HG03575 (cell line): ENCODE measurements at regions not wholly inside any gene's neighbourhood (a gene's known extent, or its start where the extent isn't known, plus 50 kb on each side); places are given as distances from the start of the nearest gene placed in this dataset.

ENCODE experiments used
- ATAC-seq: cut with Tn5 transposase; IDR thresholded peaks from one replicate; pipeline ENCODE4 v1.9.1; 2021; ENCODE audit not compliant: unreplicated experiment, insufficient number of reproducible peaks, low FRiP score; ENCODE audit errors: extremely low read depth

- no peak for ATAC-seq
Measured at GRCh38 chr5:112642885-112643284, 94.8 kb upstream of the APC start.

- ATAC-seq, result no peak
Measured at GRCh38 chr5:112643339-112643971, 94.2 kb upstream of the APC start.

GRCh38 chr5:112646139-112646936 is 91.3 kb upstream of the APC start:
- no peak for ATAC-seq

GRCh38 chr5:112647428-112647827 is 90.3 kb upstream of the APC start:
- ATAC-seq, result no peak

GRCh38 chr5:112648264-112648663 is 89.4 kb upstream of the APC start:
- ATAC-seq, result no peak

- ATAC-seq, result no peak
Measured at GRCh38 chr5:112649882-112650281, 87.8 kb upstream of the APC start.

GRCh38 chr5:112653638-112654205 is 84.0 kb upstream of the APC start:
- no peak for ATAC-seq

- no peak for ATAC-seq
Measured at GRCh38 chr5:112655513-112655912, 82.2 kb upstream of the APC start.

GRCh38 chr5:112656451-112656850 is 81.2 kb upstream of the APC start:
- ATAC-seq, result no peak

GRCh38 chr5:112657804-112658203 is 79.9 kb upstream of the APC start:
- ATAC-seq, result no peak

- ATAC-seq, result no peak
Measured at GRCh38 chr5:112660359-112660758, 77.3 kb upstream of the APC start.

GRCh38 chr5:112663146-112663545 is 74.5 kb upstream of the APC start:
- no peak for ATAC-seq

GRCh38 chr5:112668016-112668415 is 69.7 kb upstream of the APC start:
- ATAC-seq, result no peak

- no peak for ATAC-seq
Measured at GRCh38 chr5:112668911-112669310, 68.8 kb upstream of the APC start.

GRCh38 chr5:112669328-112669963 is 68.2 kb upstream of the APC start:
- no peak for ATAC-seq

- no peak for ATAC-seq
Measured at GRCh38 chr5:112671687-112672086, 66.0 kb upstream of the APC start.

GRCh38 chr5:112681481-112681908 is 56.2 kb upstream of the APC start:
- peak; percentile 60 for ATAC-seq

GRCh38 chr5:112682621-112683061 is 55.0 kb upstream of the APC start:
- no peak for ATAC-seq

GRCh38 chr5:112684121-112684520 is 53.6 kb upstream of the APC start:
- ATAC-seq, result no peak

- ATAC-seq, result no peak
Measured at GRCh38 chr5:112684737-112685136, 52.9 kb upstream of the APC start.
